ENCODE measurements at regions not wholly inside any gene's neighbourhood (a gene's known extent, or its start where the extent isn't known, plus 50 kb on each side); places are given as distances from the start of the nearest gene placed in this dataset.
"Not testable (repeated sequence)": the region's sequence is repeated elsewhere in the genome, so short reads cannot be mapped to it uniquely, and the experiment has no call there.

DNA sequence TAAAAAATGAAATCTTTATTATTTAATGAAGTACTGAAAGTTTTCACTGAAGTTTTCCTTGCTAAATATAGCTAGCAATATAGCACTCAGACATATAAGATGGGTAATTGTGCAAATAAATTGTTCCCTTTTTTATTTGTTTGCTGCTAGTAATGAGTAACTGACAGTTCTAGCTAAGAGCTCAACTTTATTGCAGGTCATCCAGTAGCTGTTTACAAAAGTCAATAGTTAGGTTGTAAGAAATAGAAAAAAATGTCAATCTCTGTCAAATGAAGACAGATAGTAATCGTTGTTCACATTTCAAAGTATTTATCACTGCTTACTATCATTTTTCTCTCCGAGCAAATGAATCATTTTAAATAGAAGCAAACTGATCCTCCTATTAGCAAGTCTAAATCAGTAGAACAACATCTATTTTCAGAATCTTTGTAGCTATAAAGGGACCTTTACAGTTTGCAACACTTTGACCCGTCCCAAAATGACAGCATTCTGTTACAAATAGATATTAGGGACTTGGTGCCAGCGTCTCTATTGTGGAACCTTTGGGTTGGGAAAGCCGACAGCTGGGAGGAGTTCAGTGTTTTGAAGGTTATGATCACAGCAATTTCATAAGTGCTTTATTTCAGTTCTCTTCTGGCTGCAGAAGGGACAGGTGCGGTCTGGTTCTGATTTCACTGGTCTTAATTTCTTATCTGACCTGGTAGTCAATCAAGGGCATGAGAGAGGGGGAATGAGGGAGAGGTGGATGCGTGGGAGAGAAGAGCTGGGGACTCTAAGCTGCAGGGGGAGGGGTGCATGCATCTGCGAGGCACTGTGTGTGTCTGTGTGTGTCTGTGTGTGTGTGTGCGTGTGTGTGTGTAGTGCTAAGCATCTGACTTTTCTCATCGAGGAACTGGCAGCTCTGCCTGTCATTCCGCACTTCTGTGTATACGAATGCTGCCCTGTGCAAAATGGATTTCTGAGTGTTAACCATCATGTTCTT, 227.9 kb upstream of the PITX2 start:
- DNase-seq, result no peak

DNA sequence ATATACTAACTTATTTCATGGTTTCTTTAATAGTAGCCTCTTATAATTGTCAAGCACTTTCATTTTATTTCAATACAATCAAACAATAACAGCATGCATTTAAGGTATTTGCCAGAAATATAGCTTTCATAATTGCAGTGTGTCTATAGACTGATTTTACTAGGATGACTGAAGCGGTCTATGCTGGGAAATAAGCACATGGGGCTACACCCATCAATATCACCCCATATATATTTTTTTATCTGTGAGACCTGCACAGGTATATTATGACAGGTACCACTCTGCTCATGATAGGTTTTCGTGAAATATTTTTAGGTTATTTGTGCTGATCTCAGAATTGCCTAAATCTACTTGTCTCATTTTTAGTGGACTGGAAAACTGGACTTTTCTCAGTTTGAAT, 229.1 kb upstream of the PITX2 start:
- DNase-seq, result no peak

DNA sequence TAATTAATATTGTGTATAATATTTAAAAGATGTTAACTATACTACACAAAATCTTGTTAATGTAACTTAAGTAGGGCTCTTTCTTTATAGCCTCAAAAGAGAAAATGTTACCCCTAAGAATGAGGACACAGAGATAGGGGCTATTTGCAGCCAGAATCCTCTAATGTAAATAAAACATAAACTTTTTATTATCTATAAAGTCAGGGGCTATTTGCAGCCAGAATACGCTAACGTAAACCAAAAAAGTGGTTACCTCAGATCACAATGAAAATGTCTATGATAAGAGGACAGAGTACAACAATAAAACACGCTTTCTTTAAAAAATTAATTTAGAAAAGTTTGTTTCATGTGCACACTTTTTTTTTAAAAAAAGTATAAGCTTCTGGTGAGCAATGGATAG, 229.9 kb upstream of the PITX2 start:
- DNase-seq, result no peak

DNA sequence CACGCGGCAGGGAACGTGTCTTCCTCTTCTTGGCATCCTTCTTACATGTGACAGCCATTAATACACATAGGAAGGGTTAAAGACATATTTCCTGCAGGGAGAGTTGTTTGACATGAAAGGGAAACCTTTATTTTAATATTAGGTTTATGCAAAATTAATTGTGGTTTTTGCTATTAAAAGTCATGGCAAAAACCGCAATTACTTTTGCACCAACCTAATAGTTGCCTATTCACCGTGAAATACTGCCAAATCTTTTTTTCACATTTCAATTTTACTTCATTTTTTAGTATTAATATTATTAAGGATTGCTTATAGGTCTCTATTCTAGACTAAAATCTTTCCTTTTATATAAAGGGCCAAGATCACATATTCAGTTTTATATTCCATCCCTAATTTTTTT, 230.4 kb upstream of the PITX2 start:
- DNase-seq, result no peak

DNA sequence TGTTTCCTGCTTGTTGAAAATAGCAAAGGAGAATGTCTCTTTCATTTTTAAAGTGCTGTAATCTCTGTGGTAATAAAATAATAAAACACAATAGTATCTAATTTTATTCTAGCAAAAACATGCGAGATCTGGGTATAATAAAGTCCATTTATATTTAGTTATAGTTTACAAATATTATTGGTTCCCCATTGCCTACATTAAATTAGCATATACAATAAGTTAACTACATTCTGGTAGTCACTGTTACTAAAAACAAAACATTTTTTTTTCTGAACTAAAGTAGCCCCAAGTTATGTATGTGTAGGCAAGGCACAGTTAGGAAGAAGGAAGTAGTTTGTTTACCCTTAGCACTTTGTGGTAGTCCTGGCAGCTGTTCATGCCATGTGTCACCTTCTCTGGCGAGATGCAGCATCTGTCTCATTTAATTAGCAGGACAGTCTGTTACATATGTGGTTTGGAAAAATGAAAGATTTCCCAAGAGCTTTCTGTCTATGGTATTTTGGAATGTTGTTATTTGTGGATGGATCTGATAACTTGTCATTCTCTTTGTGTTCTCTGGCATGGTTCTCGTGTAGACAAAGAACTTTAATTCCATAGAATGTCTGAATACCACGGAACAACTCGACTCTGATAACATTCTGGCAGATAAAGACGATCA, 231.3 kb upstream of the PITX2 start:
- DNase-seq, result no peak

DNA sequence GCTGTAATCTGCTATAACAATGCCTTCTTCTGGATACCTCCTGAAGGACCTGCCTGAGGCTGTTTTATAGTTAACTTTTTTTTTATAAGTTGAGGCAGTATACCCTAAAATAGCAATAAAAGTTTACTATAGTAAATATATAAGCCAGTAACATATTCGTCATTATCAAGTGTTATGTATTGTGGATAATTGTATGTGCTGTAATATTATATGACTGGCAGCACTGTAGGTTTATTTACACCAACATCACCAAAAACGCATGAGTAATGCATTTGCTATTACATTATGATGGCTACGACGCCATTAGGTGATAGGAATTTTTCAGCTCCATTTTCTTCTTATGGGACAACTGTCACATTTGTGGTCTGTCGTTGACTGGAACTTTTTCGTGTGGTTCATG, 237.2 kb upstream of the PITX2 start:
- DNase-seq, result no peak

DNA sequence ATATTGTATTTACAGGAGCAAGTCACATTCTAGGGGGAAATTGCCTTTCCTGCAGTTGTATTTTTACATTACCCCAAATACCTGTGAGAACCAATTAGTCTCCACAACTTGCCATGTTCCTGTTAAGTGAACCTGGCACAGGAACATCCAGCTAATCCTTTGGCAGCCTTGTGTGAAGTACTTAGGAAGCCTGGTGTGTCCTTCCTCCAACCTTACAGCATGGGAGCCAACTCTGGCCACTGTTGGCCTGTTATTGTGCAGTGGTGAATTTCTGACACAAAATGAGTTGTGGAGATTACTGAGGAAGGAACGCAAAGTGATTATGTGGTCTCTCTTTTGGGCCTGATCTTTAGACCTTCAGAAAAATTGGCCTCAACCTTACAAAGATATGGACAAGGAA, 238.0 kb upstream of the PITX2 start:
- DNase-seq, result no peak

DNA sequence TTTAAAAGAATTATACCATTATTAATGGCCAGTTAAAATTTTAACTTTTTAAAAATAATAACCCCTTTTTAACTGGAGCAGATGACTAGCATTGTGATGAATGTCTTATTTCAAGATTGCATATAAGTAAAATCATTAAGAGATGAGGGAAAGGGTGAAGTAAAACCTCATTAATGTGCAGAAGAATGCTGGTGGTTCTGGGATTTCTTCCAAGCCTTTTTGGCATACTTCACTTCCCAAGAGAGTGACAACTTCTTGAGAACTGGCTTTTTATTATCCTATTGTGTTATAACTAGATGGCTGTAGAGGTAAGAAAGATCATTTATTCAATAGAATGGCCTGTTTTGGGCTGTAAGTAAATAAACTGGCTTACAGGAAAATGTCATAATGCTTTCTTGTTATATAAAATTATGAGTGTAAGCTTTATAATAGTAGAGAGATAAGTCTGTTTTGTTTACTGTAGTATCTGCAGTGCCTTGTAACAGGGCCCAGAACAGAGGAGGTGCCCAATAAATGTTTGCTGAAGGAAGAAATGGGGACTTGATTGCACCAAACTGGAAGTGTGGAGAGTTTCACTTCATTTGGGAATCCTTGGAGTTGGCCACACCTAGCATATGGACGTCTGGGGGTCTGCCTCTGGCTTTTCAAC, 242.9 kb upstream of the PITX2 start:
- no peak for DNase-seq

DNA sequence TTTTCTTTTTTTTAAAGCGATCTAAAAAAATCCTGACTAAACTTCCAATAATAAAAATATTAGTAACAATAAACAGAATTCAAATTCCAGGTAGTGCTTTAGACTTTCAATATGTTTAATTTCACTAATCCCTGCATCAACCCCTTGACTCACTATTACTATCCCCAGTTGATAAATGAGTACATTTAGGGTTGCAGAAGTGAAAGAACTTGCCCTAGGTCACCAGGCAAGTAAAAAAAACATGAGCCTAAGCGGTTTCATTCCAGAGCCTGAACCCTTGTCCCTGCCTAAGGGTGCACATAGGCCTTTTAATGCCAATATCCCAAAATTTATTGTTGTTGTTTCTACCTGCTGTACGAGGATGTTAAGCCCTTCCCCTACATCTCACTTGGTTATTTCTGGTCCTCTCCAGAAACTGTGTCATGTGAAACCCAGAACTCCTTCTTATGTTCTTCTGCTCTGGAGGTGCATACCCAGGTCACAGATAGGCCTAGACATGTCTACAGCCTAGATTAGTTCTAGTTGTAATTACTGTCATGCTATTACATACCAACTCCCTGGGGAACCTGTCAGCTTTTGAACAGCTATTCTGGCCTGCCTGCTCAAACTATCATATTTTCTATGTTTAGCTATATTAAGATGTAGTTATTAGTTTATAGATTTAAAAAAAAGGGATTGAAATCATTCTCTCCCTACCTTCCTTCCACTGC, 244.5 kb upstream of the PITX2 start:
- DNase-seq, result no peak

DNA sequence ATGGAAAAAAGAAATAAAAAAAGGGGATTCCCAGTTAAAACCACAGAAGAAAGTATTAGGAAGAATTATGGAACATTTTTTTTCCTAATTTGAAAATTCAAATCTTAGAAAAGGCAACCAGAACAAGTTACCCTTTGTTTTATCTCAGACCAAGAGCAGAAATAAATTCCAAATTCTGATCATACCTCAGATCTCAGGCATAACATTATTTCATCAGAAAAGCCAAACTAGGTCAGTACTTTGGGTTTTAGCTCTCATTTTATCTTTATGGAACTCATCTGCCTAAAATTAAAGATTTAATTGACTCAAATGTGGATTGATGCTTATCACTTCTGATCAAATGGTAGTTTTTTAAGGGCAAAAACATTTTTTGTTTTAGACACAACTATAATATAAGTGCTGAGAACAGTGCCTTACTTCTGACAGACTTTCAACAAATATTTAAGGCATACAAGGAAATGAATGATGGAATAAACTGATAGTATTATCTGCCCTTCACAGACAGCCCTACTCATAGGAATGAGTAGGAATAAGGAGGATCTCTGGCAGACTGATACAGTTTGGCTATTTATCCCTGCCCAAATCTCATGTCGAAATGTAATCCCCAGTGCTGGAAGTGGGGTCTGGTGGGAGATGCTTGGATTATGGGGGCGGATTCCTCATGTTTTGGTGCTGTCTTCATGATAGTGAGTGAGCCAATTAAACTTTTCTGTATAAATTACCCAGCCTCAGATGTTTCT, 245.3 kb upstream of the PITX2 start:
- DNase-seq, result no peak

DNA sequence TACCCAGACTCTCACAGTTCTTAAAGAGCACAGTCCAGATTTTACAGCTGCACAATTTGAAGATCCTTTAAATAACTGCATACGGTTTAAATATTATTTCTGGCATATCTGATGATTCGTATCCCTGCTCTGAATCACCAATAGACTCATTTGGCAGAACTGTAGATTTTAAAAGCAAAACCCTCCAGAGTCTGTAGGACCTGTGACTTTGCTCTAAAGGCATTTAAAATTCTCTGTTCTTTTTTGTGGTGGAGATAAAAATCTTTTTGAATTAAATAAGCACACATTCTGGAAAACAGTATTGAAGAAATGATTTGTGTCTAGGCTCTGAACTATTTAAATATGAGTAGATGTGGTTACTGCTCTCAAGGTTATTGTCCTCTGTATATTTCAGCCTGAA, 246.2 kb upstream of the PITX2 start:
- DNase-seq, result no peak

DNA sequence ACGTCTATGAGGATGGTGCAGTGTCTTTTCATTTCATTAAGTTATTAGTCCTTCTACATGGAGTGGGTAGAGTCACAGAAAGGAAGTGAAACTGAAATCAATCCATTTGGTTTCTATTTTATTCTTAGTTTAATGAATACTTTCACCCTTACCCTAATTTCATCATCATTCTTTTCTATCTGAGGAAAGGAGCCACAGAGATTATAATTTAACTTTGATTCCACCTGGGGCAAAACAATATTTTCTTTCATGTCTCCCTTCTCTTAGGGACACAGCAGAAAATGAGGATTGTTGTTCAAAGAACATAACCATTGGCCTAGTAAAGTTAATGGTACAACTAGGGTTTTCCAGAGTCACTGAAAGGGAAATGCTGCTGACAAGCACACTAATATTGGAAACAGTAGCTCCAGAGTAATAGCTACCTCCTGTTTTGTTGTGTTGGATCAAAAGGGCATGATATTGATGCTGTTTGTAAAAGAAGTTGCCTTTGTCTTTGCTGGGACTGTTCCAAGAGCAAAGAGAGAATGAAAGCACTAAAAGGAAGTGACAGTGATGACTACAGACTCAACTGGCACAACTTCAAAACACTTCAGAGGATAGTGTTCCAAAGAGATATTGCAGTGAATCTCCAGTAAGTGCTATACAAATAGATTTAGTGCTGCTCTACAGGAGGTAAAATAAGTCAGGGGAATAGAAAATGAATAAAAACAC, 247.1 kb upstream of the PITX2 start:
- DNase-seq, result no peak

DNA sequence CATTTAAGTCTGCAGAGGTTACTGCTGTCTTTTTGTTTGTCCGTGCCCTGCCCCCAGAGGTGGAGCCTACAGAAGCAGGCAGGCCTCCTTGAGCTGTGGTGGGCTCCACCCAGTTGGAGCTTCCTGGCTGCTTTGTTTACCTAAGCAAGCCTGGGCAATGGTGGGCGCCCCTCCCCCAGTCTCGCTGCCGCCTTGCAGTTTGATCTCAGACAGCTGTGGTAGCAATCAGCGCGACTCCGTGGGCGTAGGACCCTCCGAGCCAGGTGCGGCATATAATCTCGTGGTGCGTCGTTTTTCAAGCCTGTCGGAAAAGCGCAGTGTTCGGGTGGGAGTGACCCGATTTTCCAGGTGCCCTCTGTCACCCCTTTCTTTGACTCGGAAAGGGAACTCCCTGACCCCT, 253.3 kb upstream of the PITX2 start:
- not testable (repeated sequence) for DNase-seq

DNA sequence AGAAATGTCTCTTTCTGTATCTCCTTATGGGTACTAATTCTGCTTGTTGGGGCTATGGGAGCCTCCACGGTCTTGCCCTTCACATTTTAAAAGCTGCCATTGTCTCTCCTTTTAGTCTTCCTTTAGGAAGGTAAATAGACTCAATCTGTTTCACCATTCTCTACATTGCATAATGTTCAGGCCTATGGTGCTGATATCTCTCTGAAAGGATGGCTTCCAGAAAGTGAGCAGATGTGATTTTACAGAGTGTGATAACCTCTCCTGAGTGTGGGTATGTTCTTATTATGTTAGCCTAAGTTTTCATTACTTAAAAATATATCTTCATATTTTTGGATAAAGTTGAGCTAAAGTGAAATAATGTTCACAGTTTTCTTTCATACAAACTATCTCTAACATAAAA, 254.0 kb upstream of the PITX2 start:
- no peak for DNase-seq

DNA sequence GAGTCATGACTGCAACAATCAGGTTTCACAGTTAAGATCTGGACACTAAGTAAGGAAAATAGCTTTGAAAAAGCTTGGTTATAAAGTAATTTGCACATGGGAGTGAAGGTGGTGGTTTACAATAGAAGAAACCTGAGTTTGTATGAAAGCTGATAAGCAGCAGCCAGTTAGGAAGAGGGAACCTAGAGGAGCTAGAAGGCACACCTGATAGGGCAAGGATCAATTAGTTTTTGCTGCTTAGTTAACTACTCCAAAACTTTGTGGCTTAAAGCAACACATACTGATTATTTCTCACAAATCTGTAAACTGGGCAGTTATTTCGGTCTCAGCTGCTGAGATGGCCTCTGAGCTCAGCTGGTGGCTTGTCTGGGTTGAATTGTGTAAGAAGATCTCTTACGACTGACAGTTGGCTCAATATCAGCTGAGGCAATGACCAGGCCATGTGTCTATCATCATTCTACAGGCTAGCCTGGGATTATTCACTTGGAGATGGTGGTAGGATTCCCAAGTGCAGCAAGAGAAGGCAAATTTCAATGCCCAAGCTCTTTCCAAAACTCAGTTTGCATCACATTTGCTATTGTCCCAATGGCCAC, 255.0 kb upstream of the PITX2 start:
- DNase-seq, result no peak

DNA sequence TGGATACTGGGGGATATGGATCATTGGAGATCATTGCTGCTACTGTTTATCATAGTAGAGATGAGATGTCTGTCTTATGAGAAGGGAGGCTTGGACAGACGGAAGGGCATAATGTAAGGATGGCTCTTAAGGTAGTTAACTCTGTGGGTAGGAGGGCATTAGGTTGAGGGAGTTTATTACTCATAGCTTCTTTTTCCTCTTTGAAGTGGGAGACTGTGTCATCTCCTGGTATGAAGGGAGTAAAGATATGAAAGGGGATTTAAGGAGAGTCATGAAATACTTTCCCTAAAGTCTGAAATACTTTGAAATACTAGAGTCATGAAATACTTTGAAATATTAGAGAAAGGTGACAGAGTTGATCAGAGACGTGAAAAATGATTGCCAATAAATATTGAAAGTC, 255.5 kb upstream of the PITX2 start:
- no peak for DNase-seq

DNA sequence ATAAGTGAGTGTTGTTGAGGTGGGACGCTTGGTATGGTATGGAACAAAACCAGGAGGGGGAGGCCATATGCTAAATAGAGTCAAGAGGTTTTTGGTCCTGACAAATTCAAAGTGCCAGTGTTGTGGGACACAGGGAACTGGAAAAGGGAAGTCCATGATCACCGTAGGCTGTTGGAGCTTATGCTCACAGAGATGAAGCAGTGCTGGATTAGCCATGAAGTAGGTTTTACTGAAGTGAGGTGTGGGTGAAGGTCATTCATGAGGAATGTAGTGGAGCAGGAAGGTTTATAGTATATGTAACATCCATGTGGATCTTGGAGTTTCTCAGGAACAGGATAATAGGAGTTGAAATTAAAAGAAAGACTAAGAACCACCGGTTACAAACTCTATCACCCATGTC, 256.1 kb upstream of the PITX2 start:
- DNase-seq, result no peak

DNA sequence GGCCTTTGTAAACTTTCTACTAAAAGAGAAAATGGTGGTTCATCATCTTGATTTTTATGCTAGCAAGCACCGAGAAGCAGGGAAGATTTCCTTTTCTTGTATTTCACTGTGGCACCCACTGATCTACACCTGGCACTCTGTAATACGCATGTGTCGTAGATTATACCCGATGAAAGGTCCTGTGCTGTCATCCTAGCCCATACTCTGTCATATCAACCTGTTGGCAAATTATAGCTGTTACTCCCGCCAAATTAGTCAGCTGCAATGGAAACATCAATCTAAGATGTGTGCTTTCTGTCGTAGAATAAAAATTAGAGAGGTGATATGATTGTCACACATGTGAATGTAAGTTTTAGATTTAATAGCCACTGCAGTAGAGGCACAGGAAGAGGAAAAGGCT, 263.4 kb upstream of the PITX2 start:
- no peak for DNase-seq

DNA sequence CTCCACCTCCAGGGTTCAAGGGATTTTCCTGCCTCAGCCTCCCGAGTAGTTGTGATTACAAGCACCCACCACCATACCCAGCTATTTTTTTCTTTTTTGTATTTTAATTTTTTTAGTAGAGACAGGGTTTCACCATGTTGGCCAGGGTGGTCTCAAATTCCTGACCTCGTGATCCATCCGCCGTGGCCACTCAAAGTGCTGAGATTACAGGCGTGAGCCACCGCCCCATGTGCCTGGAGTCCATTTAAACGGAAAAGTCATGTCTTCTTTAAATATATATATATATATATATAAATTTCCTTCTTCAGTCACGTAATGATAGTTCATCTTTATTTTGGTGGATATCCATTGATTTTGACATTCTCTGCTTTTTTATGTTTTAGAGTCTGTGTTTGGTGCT, 264.0 kb upstream of the PITX2 start:
- DNase-seq, result no peak

DNA sequence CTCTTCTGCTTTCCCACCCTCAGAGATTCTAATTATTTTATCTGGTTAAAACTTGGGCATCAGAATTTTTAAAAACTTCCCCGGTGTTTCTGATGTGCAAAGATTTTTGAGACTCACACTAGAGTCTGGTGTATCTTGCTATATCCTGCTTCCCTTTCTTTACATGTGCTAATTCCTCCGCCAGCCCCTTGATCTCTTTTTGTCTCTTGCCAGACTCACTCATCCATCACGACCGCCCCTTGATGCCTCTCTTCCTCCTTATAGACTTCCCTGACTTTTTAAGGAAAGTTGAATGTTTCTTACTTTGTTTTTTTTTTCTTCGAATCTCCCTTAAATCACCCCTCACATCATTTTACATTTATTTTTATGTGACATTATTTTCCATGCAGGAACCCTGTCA, 274.9 kb upstream of the PITX2 start:
- DNase-seq, result no peak

DNA sequence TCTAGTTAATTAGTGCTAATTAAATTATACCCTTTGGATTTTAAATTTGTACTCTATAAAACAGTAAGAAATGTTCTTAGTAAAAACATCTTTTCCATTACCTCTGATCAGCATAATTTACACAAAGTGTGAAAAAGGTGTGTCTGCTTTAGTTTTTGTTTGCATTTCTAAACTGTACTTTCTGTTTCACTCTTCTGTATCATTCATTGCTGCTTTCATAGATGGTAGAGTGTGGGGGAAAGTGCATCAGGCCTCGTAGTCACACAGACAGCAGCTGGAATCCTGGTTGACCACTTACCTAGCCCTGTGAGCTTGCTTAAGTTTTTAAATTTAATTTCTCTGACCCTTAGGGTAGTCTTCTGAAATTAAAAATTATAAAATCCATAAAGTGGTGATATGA, 275.4 kb upstream of the PITX2 start:
- no peak for DNase-seq
